ENCODE measurements at regions not wholly inside any gene's neighbourhood (a gene's known extent, or its start where the extent isn't known, plus 50 kb on each side); places are given as distances from the start of the nearest gene placed in this dataset.

DNA sequence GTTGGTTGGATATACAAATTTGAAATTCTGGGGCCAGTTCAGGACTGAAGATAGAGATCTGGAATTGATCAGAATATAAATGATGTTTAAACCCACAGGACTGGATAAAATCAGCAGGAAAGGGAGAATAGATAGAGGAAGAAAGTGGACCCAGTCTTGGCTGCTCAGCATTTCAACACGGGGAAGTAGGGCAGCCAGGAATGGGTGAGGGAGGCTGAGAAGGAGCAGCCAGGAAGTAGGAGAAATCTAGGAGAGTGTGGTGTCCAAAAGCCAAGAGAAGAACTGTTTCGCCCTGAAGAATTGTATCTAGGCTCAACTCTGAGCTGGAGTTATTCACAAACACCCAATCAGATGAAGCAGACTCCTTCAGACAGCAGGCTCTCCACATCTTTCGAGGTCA lies 197.9 kb downstream of the CDCA7 start:
- TF ChIP-seq, protein P1, sequence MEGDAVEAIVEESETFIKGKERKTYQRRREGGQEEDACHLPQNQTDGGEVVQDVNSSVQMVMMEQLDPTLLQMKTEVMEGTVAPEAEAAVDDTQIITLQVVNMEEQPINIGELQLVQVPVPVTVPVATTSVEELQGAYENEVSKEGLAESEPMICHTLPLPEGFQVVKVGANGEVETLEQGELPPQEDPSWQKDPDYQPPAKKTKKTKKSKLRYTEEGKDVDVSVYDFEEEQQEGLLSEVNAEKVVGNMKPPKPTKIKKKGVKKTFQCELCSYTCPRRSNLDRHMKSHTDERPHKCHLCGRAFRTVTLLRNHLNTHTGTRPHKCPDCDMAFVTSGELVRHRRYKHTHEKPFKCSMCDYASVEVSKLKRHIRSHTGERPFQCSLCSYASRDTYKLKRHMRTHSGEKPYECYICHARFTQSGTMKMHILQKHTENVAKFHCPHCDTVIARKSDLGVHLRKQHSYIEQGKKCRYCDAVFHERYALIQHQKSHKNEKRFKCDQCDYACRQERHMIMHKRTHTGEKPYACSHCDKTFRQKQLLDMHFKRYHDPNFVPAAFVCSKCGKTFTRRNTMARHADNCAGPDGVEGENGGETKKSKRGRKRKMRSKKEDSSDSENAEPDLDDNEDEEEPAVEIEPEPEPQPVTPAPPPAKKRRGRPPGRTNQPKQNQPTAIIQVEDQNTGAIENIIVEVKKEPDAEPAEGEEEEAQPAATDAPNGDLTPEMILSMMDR (IDR thresholded peaks at IDR 0.05) = no peak
- TF ChIP-seq POLR2A (IDR thresholded peaks at IDR 0.05) = no peak
